ENCODE measurements at regions not wholly inside any gene's neighbourhood (a gene's known extent, or its start where the extent isn't known, plus 50 kb on each side); places are given as distances from the start of the nearest gene placed in this dataset.

- Histone ChIP-seq H3K4me3 (ENCODE audit: low read length) (no peak overlapping the region), H3K27me3 (ENCODE audit: insufficient read depth, low read depth, low read length) (no peaks in the 10 kb centered on the region), H3K27ac (ENCODE audit: low read length) (no peak overlapping the region), H3K79me2 (replicated peaks; ENCODE audit: insufficient read depth, low read length) (no peaks in the 10 kb centered on the region), H3K9me2 (ENCODE audit: insufficient read depth, low read length) (no peaks in the 10 kb centered on the region), H3K9me3 (ENCODE audit: low read length) (no peaks in the 10 kb centered on the region), H2AFZ (ENCODE audit: low read depth, low read length) (no peak overlapping the region), H3K36me3 (ENCODE audit: insufficient read depth, low read length) (no peaks in the 10 kb centered on the region), H3K9ac (ENCODE audit: low read length) (no peak overlapping the region), H3F3A (ENCODE audit: insufficient read depth, low read length, poor library complexity, severe bottlenecking) (no peaks in the 10 kb centered on the region), H4K20me1 (ENCODE audit: insufficient read depth) (no peaks in the 10 kb centered on the region), H3K4me2 (ENCODE audit: low read length) (no peak overlapping the region)
- no peak for TF ChIP-seq EZH2 (IDR thresholded peaks at IDR 0.05; ENCODE audit: borderline replicate concordance, insufficient read depth, low read length, poor library complexity, severe bottlenecking)
- no peak for TF ChIP-seq MXI1 (conservative IDR thresholded peaks at IDR 0.05; ENCODE audit: poor library complexity, severe bottlenecking)
- no peak for TF ChIP-seq REST (IDR thresholded peaks at IDR 0.05; ENCODE audit: borderline replicate concordance)
- TF ChIP-seq EP300 (conservative IDR thresholded peaks at IDR 0.05; ENCODE audit: poor library complexity, severe bottlenecking): no peak
- no peak for TF ChIP-seq RAD21 (conservative IDR thresholded peaks at IDR 0.05)
- no peak for TF ChIP-seq SMC3 (conservative IDR thresholded peaks at IDR 0.05; ENCODE audit: poor library complexity)
- TF ChIP-seq TAF1 (IDR thresholded peaks at IDR 0.05; ENCODE audit: low read depth): no peak
- TF ChIP-seq CTCF (IDR thresholded peaks at IDR 0.05; ENCODE audit: poor library complexity, severe bottlenecking): no peak
- TF ChIP-seq POLR2AphosphoS5 (IDR thresholded peaks at IDR 0.05): no peak
Observed at GRCh38 chr9:85310573-85310972, 431.2 kb downstream of the AGTPBP1 start.

- no peaks in the 10 kb centered on the region for H3K9me2 ChIP-seq (ENCODE audit: insufficient read depth, low read length)
- no peaks in the 10 kb centered on the region for H3K27me3 ChIP-seq (ENCODE audit: insufficient read depth, low read depth, low read length)
- H3K9ac ChIP-seq (ENCODE audit: low read length): no peak overlapping the region
- H2AFZ ChIP-seq (ENCODE audit: low read depth, low read length): no peak overlapping the region
- H3F3A ChIP-seq (ENCODE audit: insufficient read depth, low read length, poor library complexity, severe bottlenecking): no peaks in the 10 kb centered on the region
- H3K36me3 ChIP-seq (ENCODE audit: insufficient read depth, low read length): no peaks in the 10 kb centered on the region
- no peak overlapping the region for H3K27ac ChIP-seq (ENCODE audit: low read length)
- H3K9me3 ChIP-seq (ENCODE audit: low read length): no peaks in the 10 kb centered on the region
- H3K4me2 ChIP-seq (ENCODE audit: low read length): no peak overlapping the region
- TF ChIP-seq SMC3 (conservative IDR thresholded peaks at IDR 0.05; ENCODE audit: poor library complexity): no peak
- TF ChIP-seq EZH2 (IDR thresholded peaks at IDR 0.05; ENCODE audit: borderline replicate concordance, insufficient read depth, low read length, poor library complexity, severe bottlenecking): no peak
- TF ChIP-seq TAF1 (IDR thresholded peaks at IDR 0.05; ENCODE audit: low read depth): no peak
- no peak for TF ChIP-seq EP300 (conservative IDR thresholded peaks at IDR 0.05; ENCODE audit: poor library complexity, severe bottlenecking)
- no peak for TF ChIP-seq CTCF (IDR thresholded peaks at IDR 0.05; ENCODE audit: poor library complexity, severe bottlenecking)
- TF ChIP-seq REST (IDR thresholded peaks at IDR 0.05; ENCODE audit: borderline replicate concordance): no peak
- no peak for TF ChIP-seq RAD21 (conservative IDR thresholded peaks at IDR 0.05)
- no peak for TF ChIP-seq POLR2AphosphoS5 (IDR thresholded peaks at IDR 0.05)
- no peak for TF ChIP-seq MXI1 (conservative IDR thresholded peaks at IDR 0.05; ENCODE audit: poor library complexity, severe bottlenecking)
- H3K79me2 ChIP-seq (replicated peaks; ENCODE audit: insufficient read depth, low read length): no peaks in the 10 kb centered on the region
- no peaks in the 10 kb centered on the region for H4K20me1 ChIP-seq (ENCODE audit: insufficient read depth)
- H3K4me3 ChIP-seq (ENCODE audit: low read length): no peak overlapping the region
Observed at GRCh38 chr9:85303757-85304134, 438.0 kb downstream of the AGTPBP1 start.
